GM23338 (cell line): ENCODE measurements at regions not wholly inside any gene's neighbourhood (a gene's known extent, or its start where the extent isn't known, plus 50 kb on each side); places are given as distances from the start of the nearest gene placed in this dataset.

Experiments used
- CREB1 ChIP-seq: fragments of 250-450 bp; sonication (Bioruptor Pico); IDR thresholded peaks from 2 replicates; pipeline ENCODE4 v1.5.0; 2020; ENCODE audit warnings: low read depth, mild to moderate bottlenecking, moderate library complexity
- CTCF ChIP-seq, 2 experiments: fragments of 200-600 bp in 1 of 2; sonication (generic) in 1 of 2; conservative IDR thresholded peaks; 2 replicates each; pipeline versions ENCODE4 v1.5.1 to v1.6.1; 2016 to 2017; ENCODE audit warnings: antibody characterized with exemption in 2 of 2, low read depth in 2 of 2, mild to moderate bottlenecking in 2 of 2, moderate library complexity in 1 of 2
- EZH2 ChIP-seq: fragments of 200-600 bp; sonication (generic); IDR thresholded peaks from one replicate; pipeline ENCODE4 v1.8.0; 2017; ENCODE audit warnings: antibody characterized with exemption, mild to moderate bottlenecking, low read depth; ENCODE audit not compliant: unreplicated experiment
- EZH2phosphoT487 ChIP-seq: fragments of 200-600 bp; sonication (generic); IDR thresholded peaks from one replicate; pipeline ENCODE4 v1.8.1; 2018; ENCODE audit warnings: antibody characterized with exemption; ENCODE audit not compliant: unreplicated experiment
- NANOG ChIP-seq: IDR thresholded peaks from 2 replicates; pipeline ENCODE4 v1.6.1; 2016; ENCODE audit warnings: antibody characterized with exemption, borderline replicate concordance
- POLR2AphosphoS5 ChIP-seq: IDR thresholded peaks from 2 replicates; pipeline ENCODE4 v1.6.1; 2016; ENCODE audit warnings: antibody characterized with exemption, low read depth
- REST ChIP-seq: IDR thresholded peaks from one replicate; pipeline ENCODE4 v1.6.1; 2018; ENCODE audit warnings: antibody characterized with exemption; ENCODE audit not compliant: unreplicated experiment
- STAT1 ChIP-seq: IDR thresholded peaks from one replicate; pipeline ENCODE4 v1.6.1; 2016; ENCODE audit warnings: antibody characterized with exemption; ENCODE audit not compliant: unreplicated experiment
- ZNF114 ChIP-seq: fragments of 250-450 bp; sonication (Bioruptor Pico); IDR thresholded peaks from 2 replicates; pipeline ENCODE4 v1.5.0; 2020; ENCODE audit warnings: mild to moderate bottlenecking, moderate library complexity

DNA sequence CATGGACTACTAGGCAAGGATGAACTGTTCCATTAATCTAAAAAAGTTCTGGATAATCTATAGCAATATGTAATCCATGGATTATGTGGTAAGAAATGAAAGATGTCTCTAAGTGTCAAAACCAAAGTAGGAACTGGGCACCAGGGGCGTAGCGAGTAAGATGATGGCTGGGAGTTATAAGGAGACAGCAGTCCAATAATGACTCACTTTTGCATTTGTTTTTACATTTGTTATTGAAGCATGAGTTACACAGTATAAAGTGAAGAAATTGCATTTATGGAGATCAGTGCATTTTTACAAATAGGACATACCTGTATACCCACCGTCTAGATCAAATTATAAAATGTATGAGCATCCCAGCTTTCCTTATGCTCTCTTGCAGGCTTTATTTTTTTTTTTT, 878.5 kb upstream of the MAP3K7 start:
- TF ChIP-seq CTCF (conservative IDR thresholded peaks at IDR 0.05; ENCODE audit: low read depth in 2 of 2) (no peak), POLR2AphosphoS5 (no peak), NANOG (no peak), ZNF114 (CRISPR knock-in tag) (no peak), EZH2 (no peak), EZH2phosphoT487 (no peak), REST (no peak), CREB1 (CRISPR knock-in tag) (no peak), STAT1 (no peak)
